GM18508 (cell line): ENCODE measurements at regions not wholly inside any gene's neighbourhood (a gene's known extent, or its start where the extent isn't known, plus 50 kb on each side); places are given as distances from the start of the nearest gene placed in this dataset.

Source experiments
- ATAC-seq: cut with Tn5 transposase; IDR thresholded peaks from one replicate; pipeline ENCODE4 v1.9.1; 2021; ENCODE audit warnings: moderate number of reproducible peaks; ENCODE audit not compliant: insufficient read depth, unreplicated experiment

DNA sequence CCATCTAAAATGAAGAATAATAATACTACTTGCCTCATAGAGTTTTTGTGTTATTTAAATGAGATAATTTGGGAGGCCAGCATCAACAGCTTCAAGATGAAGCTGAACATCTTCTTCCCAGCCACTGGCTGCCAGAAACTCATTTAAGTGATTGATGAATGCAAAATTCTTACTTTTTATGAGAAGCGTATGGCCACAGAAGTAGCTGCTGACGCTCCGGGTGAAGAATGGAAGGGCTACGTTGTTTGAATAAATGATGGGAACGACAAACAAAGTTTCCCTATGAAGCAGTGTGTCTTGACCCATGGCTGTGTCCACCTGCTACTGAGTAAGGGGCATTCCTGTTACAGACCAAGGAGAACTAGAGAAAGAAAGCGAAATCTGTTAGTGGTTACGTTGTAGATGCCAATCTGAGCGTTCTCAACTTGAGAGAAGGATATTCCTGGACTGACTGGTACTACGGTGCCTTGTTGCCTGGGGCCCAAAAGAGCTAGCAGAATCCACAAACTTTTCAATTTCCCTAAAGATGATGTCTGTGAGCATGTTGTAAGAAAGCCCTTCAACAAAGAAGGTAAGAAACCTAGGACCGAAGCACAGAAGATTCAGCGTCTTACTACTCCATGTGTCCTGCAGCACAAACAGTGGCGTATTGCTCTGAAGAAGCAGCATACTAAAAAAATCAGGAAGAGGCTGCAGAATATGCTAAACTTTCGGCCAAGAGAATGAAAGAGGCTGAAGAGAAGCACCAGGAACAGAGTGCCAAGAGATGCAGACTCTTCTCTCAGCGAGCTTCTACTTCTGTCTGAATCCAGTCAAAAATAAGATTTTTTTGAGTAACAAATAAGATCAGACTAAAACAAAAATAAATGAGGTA lies 100.0 kb upstream of the LRIG3 start:
- no peak for ATAC-seq

DNA sequence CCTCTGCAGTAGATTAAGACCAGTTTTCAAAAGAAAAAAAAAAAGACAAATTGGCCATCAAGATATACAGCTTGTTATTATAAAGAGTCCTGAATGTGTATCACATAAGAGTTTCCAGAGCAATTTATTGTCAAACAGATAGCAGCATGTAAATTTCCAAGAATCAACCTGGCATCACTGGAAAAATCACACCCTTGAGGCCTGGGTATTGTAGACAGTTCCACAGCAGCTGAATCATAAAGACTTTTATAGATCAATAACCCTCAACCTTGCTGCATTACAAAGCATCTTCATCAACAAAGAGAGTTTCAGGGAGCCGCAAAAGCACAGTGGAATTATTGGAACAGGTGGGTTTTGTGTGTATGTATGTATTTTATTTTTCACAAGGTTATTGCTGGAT lies 94.6 kb upstream of the LRIG3 start:
- ATAC-seq = no peak

DNA sequence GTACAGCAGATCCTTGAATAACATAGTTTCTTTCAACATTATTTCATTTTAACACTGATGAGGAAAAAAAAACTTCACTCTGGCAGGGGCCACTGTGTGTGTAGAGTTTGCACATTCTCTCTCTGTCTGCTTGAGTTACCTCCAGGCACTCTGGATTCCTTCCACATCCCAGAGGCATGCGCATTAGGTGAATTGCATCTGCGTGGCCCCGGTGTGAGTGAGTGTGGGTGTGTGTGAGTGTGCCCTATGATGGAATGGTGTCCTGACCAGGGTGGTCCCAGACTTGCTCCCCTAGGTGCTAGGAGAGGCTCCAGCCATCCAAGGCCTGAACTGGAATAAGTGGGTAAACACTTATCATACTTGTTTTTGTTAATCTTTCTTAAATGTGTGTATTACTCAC lies 90.6 kb upstream of the LRIG3 start:
- no peak for ATAC-seq

DNA sequence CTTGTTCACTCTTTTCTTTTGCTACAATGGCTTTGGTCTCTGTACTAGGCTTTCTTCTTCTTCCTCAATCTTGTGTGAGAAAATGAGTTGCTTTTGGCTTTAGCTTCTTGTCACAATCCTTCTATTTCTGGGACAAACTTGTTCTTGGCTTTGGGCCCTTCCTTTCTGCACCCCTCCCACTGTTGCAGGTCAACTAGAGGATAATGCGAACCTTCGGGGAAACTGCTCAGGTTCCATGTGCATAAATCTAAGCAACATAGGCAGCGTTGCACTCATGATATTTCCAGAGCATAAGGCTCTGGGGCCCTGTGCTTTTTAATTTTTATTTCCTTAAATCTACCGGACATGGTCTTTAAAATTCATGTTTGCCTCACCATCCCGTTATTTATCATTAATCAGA lies 89.8 kb upstream of the LRIG3 start:
- no peak for ATAC-seq

DNA sequence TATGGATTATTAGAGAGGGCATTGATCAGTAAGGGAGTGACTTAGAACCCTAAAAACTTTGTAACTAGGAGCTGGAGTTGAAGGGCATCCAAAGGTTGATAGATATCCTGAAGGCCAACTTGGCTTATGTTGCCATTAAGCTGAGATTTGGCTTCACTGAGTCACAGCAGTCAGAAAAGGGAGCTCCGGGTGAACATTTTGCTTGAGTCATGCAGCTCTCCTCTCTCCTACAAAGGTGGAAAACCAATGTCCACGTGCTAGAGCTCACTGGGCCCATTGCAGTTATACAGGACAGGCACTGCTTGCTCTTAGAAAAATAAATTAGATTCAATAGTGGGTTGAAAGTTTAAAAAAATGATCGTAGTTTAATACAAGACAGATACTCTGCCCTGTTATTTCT lies 87.3 kb upstream of the LRIG3 start:
- no peak for ATAC-seq

DNA sequence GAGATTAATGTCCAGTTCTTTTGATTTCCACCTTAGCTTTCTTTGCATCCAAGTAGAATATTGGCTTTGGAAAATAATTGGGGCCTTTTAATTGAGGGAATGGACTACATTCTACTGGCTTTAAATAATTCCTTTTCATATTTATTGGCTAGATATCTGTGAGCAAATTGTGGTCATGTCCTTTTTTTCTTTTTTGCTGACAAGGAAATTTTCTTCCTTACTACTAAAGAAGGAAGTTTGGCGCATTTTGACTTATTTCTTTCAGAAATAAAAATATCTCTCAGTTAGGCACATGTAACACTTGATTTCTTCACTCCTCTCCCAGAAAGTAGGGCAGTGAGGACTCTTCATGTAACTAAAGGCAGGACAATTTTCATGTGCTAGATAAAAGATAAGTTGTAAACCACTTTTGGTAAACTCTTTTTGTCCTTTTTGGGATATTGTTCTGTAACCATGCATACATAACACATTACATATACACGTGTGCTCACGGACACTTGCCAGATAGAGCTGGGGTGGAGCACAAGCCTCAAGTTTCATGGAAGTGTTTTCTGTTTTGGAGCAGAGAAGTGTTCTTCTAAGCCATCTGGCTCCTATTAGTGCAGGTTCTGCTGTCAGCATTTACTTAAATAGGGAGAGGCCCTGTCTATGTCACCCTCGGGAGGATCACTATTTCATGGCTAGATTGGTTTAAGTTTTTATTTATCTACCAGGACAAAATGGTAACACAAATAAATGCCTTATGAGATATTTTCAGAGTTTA lies 85.1 kb upstream of the LRIG3 start:
- ATAC-seq = no peak

DNA sequence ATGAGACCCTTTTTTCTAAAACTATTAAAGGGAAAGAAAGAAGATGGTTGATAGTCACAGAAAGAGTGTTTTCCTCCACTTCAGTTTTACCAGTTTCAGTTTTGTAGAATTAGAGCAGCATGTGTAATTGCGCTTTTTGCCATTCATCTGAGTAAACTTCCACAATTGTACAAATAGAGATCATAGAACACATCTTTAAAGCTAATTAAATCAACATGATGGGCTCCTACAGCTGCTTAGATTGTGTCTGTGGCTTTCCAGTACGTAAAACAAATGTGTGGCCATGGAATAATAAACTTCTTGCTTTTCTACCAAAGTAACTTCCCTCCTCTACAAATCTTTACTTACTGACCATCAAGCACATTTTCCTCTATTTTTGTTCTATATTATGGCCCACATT lies 84.2 kb upstream of the LRIG3 start:
- ATAC-seq = no peak

DNA sequence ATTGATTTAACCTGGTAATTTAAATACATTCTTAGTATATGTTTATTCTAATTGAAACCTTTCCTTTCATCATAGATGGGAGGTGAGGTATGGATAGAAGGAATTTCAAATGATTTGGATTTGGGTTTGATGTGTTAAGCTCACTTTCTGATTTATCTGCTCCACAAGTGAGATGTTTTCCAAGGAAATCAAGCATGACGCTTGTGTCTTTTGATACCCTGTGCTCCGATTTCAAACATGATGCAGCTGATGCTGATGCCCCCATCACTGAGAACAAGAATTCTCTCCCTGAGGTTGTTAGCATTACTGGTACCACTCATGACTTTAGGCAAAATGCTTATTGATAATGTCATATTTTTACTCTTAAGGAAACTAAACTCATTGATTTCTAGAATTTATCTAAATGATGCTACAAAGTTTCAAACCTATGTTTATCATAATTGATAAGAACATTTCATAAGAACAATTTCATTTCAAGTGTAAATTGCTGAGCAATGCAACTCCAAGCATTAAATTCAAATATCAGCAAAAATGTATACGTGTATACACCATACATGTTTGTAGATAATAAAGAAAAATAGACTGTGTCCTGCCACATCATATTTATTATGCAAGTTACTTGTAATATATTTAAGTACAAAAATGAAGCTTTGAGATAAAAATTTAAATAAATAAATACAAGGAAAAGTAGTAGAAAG lies 75.5 kb upstream of the LRIG3 start:
- no peak for ATAC-seq

DNA sequence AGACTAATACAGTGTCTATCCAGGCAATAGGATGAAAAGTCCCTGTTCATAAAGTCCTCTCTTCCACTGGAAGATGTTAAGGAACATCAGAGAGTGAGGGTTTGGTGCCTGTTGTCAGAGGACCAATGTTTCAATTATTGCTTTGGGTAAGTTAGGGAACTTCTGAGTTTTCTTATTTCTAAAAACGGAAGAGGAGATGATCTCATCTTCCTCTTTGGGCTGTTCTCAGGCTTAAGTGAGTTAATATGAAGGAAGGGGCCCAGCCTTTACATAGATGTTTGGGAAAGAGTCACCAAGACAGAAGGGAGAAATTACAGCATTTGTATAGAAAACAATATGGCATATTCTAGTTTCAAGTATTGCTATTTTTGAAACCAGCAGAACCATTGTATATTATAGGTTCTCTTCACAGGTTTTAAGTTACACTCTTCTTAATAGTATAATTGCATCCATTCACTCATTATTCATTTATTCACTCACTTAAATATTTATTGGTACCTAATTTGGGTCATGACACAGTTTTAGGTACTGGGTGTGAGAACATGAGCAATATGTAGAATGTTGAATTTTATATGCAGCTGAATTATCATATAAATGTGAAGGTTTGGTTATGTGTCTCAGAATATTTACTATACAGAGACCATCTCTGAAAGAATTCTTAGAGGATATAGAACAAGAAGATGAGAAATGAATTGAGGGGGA lies 68.5 kb upstream of the LRIG3 start:
- no peak for ATAC-seq

DNA sequence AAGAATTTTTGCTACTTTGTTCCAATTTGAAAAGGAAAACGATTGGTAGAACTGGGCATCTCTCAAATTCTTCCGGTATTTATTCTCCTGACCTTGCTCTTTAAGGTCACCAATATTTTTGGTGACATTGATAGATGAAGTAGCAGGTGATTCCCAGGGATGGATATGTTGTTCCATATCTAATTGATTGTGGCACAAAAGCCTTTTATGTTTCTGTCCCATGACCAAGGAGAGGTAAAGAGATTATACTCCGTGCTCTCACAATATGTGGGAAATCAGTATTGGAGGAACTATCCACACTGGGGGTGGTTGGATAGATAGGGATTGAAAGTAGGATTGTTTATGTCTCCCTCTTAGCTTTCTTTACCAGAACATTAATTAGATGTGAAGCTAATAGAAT lies 61.7 kb upstream of the LRIG3 start:
- ATAC-seq = no peak

DNA sequence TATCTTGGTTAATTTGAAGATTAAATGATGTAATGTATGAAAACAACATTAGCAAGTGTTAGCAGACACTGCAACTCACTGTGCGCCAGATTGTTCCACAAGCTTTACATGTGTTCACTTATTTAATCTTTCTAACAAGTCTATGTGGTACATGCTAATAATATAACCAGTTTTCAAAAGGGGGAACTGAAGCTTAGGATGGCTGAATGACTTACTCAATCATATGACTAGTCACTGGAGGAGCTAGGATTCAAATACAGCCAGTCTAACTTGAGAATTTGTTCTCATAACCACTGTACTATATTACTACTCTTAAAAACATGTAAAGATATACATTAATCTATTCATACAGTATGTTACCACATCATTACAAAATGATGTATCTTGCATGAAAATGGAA lies 60.5 kb upstream of the LRIG3 start:
- ATAC-seq = no peak

DNA sequence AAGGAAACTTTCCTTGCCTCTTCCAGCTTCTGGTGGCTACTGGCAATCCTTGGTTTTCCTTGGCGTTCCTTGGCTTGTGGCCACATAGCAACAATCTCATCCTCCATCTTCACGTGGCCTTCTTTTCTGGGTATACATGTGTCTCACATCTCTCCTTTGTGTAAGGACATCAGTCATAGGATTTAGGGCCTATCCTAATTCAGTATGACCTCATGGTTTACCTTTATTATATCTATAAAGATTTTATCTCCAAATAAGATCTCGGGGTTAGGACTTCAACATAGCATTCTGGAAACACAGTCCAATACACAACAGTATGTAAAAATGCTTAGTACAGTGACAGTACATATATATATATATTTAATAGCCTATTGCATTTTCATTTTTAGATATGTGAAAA lies 58.4 kb upstream of the LRIG3 start:
- ATAC-seq = no peak

DNA sequence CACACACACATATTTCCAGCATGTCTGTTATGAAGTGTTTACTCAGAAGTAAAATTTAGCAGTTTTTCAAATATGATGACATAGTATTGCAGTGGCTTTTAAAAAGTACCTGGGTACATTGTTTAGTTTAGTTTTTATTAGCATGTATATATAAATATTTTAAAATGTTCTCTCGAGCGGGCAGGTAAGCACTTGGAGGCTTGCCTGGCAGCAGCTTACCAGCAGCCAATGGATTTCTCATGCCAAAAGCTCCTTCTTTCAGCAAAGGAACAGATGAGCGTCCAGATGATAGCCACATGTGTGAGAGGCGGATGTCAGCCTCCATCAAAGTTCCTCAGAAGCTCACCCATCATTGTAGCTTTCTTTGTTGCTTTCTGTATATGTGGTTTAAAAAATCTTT lies 57.2 kb upstream of the LRIG3 start:
- ATAC-seq = no peak

DNA sequence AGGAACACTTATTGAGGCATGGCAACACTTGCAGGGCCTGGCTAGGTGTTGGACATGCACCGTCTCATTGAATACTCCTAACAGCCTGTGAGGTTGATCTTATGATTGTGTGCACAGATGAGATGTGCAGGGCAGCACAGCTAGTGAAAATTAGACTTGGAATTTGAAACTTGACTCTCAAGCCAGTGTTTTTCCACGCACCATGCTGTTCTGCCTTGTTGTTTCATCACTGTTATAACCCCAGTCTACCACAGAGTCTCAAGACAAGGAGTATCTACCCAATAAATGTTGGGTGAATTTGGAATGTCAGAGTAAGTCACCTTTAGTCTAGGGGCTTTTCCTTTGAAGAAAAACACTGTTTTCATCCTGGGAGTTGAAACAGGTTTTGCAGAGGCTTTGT lies 55.8 kb upstream of the LRIG3 start:
- ATAC-seq = no peak
